ENCODE measurements at regions not wholly inside any gene's neighbourhood (a gene's known extent, or its start where the extent isn't known, plus 50 kb on each side); places are given as distances from the start of the nearest gene placed in this dataset.

DNA sequence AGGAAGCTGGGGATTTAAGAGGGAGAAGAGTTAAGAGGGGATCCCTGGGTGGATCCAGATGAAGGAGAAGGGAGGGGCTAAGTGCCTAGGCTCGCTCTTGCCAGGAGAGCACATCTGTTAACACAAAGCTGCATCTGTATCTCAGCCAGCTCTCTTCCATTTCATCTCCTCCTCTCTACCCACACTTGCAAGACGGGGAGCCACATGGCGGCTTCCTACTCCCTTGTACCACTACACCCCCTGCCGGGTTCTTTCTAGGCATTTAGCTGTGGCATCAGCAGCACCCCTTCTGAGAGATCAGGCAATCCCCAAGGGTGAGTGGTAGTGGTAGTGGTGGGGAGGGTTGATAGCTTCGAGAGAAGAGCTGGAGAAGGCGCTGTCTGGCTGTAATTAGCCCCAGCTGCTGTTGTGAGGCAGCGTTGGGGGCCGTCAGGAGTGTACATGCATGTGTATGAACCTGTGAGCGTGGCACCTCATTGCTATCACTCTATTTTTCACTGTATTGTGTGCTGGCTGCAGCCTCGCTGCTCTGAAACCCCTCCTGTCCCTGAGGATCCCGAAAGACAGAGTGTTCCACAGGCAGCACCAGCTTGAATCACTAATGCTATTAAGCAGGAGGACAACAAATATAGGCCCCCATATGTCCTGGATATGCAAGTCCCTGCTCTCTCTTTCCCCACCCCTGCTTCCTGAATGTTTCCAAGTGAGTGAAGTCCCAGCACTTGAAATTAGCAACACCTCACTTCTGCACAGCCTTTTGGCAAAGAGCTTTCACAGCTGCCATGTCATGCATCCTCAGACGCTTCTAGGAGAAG, 73.7 kb downstream of the RTL9 start:
- DNase-seq (ENCODE audit: low read depth): no peak

GRCh38 chrX:110432906-110433215, 74.2 kb downstream of the RTL9 start:
- DNase-seq (ENCODE audit: low read depth): no peak

- no peak for DNase-seq (ENCODE audit: low read depth)
These were observed 76.5 kb downstream of the RTL9 start for GRCh38 chrX:110435196-110435595.

- DNase-seq (ENCODE audit: low read depth): no peak
These were observed 77.9 kb downstream of the RTL9 start for GRCh38 chrX:110436523-110436922.

DNA sequence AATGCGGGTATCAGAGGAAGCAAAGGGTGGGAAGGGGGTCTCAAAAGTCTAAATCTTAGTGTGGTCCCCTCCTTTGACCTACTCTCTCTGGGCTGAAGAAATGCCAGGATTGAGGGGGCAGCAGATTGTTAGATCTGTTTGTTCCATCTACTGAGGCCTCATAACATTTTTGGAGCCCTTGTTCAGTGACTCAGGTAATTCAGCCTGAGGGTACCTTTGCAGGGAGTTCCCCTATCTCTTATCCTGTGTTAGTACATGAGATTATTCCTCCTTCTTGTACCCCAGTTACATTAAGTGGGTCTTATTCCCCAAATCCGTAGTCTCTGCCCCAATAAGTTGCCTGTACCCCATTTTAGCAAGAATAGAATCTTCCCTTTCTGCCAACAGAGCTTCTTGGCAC, 79.0 kb downstream of the RTL9 start:
- DNase-seq (ENCODE audit: low read depth): no peak

GRCh38 chrX:110440016-110440805, 81.6 kb downstream of the RTL9 start:
- no peak for DNase-seq (ENCODE audit: low read depth)

- no peak for DNase-seq (ENCODE audit: low read depth)
These were observed 84.0 kb downstream of the RTL9 start for GRCh38 chrX:110442635-110443034.

DNA sequence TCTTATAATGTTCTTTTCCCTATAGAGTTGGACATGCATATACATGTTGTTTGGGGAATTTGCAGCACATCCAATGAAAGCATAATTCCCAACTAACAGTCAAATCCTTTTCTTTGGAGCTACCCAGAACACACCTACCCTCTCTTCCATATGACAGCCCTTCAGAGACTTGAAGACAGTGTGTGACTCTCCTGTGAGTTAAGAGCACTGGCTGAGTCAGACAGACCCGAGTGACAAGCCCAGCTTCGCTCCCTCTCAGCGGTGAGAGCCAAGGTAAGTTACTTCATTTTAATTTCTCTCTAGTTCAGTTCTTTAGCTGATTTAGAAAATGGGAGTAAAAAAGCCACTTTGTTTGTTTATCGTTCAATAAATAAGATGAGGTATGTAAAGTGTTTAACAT, 86.3 kb downstream of the RTL9 start:
- DNase-seq (ENCODE audit: low read depth): no peak

GRCh38 chrX:110448459-110448858, 89.8 kb downstream of the RTL9 start:
- no peak for DNase-seq (ENCODE audit: low read depth)

DNA sequence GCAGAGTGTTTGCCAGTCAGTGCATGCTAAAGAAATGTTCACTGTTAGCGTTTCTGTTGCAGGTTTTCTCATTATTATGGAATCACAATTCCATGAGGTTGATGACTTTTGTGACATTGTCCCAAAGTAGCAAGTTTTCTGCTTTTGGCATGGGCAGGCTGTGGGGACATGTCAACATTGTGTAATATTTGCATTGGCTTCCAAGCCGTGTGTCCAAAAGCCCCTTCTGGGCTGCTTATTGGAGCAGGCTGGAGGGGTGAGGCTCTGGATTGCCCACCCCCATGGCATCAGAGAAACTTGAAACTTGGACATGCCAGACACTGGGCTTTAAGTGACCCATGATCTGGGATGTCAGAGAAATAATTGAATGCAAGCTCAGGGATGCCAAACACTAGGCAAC, 90.7 kb downstream of the RTL9 start:
- DNase-seq (ENCODE audit: low read depth): no peak

GRCh38 chrX:110450050-110450449, 91.4 kb downstream of the RTL9 start:
- peak; percentile 16 for DNase-seq (ENCODE audit: low read depth)

DNA sequence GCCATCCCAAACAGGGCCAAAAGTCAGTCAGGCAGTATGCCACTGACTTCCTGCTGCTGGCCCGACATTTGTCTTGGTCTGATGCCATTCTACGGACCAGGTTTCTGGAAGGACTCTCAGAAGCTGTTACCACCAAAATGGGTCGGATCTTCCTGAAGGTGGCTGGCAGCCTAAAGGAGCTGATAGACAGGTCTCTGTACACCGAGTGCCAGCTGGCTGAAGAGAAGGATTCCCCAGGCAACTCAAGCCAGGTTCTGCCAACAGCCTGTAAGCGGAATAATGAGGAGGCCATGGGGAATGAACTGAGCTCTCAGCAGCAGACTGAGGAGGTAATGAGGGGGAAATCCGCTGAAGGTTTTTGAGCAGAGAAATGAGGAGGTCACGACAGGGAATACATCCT, 95.7 kb downstream of the RTL9 start:
- no peak for DNase-seq (ENCODE audit: low read depth)

DNA sequence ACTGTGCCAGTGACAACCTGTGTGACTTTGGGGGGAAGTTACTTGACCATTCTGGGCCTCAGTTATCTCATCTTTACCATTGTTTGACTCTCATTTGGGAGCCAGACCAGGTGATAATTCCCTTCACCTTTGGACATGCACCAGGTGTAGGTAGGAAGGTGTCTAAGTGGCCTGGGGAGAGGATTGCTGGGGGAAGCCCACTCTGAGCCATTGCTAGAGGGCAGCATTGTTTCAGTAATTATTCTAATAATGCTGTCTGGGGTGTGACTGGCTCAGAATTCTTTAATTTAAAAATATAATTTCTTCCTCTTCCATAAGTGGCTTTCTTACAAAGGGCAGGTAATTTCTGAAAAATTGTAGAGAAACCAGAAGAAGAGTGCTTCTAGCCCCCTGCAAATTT, 104.3 kb downstream of the RTL9 start:
- DNase-seq (ENCODE audit: low read depth): no peak

DNA sequence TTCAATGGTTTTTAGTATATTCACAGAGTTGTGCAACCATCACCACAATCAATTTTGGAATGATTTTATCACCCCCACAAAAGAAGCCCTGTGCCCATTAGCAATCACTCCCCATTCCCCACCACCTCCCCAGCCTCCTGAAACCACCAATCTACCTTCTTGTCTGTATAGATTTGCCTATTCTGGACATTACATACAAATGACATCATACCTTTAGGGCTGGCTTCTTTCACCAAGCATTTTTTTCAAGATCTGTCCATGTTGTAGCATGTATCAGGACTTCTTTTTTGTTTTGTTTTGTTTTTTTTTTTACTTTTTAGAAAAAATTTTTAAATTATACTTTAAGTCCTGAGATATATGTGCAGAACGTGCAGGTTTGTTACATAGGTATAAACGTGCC, 108.1 kb downstream of the RTL9 start:
- DNase-seq (ENCODE audit: low read depth): no peak

DNA sequence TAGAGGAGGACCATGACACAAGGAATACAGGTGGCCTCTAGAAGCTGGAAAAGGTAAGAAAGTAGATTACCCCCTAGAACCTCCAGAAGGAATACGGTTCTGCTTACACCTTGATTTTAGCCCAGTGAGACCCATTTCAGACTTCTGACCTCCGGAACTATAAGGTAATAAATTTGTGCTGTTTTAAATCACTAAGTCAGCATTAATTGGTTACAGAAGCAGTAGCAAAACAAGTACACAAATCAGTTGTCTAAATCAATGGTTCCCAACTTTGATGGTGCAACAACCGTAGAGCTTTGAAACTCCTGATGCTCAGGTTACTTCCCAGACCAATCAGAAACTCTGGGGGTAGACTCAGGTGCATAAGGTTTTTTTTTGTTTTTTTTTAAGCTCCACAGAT, 113.6 kb downstream of the RTL9 start:
- DNase-seq (ENCODE audit: low read depth): no peak

DNA sequence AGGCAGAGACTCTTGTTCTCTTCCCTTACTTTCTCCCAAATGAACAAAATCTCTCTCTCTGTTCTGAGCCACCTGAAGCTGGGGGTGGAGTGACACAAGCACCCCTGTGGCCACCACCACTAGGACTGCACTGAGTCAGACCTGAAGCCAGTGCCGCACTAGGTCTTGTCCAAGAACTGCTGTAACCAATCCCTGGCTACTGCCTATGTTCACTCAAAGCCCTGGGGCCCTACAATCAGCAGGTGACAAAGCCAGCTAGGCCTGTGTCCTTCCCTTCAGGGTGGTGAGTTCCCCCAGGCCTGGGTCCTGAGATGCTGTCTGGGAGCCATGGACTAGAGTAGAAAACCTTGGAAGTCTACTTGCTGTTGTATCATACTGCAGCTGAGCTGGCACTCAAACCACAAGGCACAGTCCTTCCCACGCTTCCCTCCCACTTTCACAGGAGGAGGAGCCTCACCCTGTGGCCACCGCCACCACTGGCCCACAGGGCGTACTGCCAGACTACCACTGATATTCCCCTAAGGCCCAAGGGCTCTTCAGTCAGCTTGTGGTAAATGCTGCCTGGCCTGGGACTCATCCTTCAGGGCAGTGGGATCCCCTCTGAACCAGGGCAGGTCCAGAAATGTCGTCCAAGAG, 119.1 kb downstream of the RTL9 start:
- DNase-seq (ENCODE audit: low read depth): no peak

GRCh38 chrX:110491846-110492620, 133.4 kb downstream of the RTL9 start:
- DNase-seq (ENCODE audit: low read depth): no peak

- no peak for DNase-seq (ENCODE audit: low read depth)
These were observed 146.3 kb downstream of the RTL9 start for GRCh38 chrX:110504947-110505346.

- peak; percentile 2 for DNase-seq (ENCODE audit: low read depth)
These were observed 151.3 kb downstream of the RTL9 start for GRCh38 chrX:110509755-110510532.

GRCh38 chrX:110511238-110511637, 152.6 kb downstream of the RTL9 start:
- DNase-seq (ENCODE audit: low read depth): no peak

DNA sequence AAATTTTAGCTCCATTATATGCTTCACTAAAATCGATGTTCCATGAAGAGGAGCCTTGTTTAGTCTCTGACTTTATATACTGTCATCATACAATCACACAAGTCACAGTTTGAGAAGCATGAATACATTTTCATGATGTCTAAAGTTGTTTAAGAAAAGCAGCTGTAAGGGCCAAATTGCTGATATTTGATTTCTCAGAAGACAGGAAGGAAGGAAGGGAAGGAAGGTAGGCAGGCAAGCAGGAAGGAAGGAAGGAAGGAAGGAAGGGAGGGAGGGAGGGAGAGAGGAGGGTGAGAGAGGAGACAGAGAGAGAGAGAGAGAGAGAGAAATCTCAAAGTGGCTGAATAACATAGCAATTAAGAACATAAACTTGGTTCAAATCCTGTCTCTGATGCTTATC, 153.7 kb downstream of the RTL9 start:
- no peak for DNase-seq (ENCODE audit: low read depth)

- no peak for DNase-seq (ENCODE audit: low read depth)
These were observed 155.9 kb downstream of the RTL9 start for GRCh38 chrX:110514509-110514908.

Measured in HS-5 (cell line).